GM18867 (cell line): ENCODE measurements at regions not wholly inside any gene's neighbourhood (a gene's known extent, or its start where the extent isn't known, plus 50 kb on each side); places are given as distances from the start of the nearest gene placed in this dataset.

Source experiments
- ATAC-seq: cut with Tn5 transposase; IDR thresholded peaks from one replicate; pipeline ENCODE4 v1.9.1; 2021; ENCODE audit warnings: mild to moderate bottlenecking, moderate library complexity; ENCODE audit not compliant: unreplicated experiment

GRCh38 chr3:117059067-117059955 lies 349.7 kb downstream of the TUSC7 start:
- no peak for ATAC-seq

GRCh38 chr3:117059956-117060270 lies 350.3 kb downstream of the TUSC7 start:
- ATAC-seq, result no peak

- no peak for ATAC-seq
Measured at GRCh38 chr3:117063930-117064329, 354.4 kb downstream of the TUSC7 start.

GRCh38 chr3:117068301-117068700 lies 358.7 kb downstream of the TUSC7 start:
- ATAC-seq, result no peak

GRCh38 chr3:117074826-117075225 lies 365.2 kb downstream of the TUSC7 start:
- ATAC-seq, result no peak

GRCh38 chr3:117079997-117080396 lies 370.4 kb downstream of the TUSC7 start:
- ATAC-seq, result no peak

GRCh38 chr3:117080872-117081271 lies 371.3 kb downstream of the TUSC7 start:
- no peak for ATAC-seq

- no peak for ATAC-seq
Measured at GRCh38 chr3:117084277-117084676, 374.7 kb downstream of the TUSC7 start.

- ATAC-seq, result no peak
Measured at GRCh38 chr3:117084739-117085270, 375.2 kb downstream of the TUSC7 start.

GRCh38 chr3:117091676-117092075 lies 382.1 kb downstream of the TUSC7 start:
- ATAC-seq, result no peak

- ATAC-seq, result no peak
Measured at GRCh38 chr3:117096549-117096948, 387.0 kb downstream of the TUSC7 start.

GRCh38 chr3:117097351-117097750 lies 387.8 kb downstream of the TUSC7 start:
- ATAC-seq, result no peak

GRCh38 chr3:117101697-117102096 lies 392.1 kb downstream of the TUSC7 start:
- ATAC-seq, result no peak

GRCh38 chr3:117102426-117102825 lies 392.8 kb downstream of the TUSC7 start:
- no peak for ATAC-seq

GRCh38 chr3:117103675-117104074 lies 394.1 kb downstream of the TUSC7 start:
- ATAC-seq, result no peak

- no peak for ATAC-seq
Measured at GRCh38 chr3:117104381-117104780, 394.8 kb downstream of the TUSC7 start.

GRCh38 chr3:117104792-117105191 lies 395.2 kb downstream of the TUSC7 start:
- no peak for ATAC-seq

GRCh38 chr3:117105686-117106085 lies 396.1 kb downstream of the TUSC7 start:
- ATAC-seq, result no peak

- no peak for ATAC-seq
Measured at GRCh38 chr3:117106396-117106795, 396.8 kb downstream of the TUSC7 start.

- ATAC-seq, result no peak
Measured at GRCh38 chr3:117107946-117108345, 398.4 kb downstream of the TUSC7 start.

GRCh38 chr3:117109178-117109577 lies 399.6 kb downstream of the TUSC7 start:
- ATAC-seq, result no peak

- ATAC-seq, result no peak
Measured at GRCh38 chr3:117114517-117115265, 405.1 kb downstream of the TUSC7 start.
